Gastrocnemius medialis (tissue), 4 donors: ENCODE measurements at regions not wholly inside any gene's neighbourhood (a gene's known extent, or its start where the extent isn't known, plus 50 kb on each side); places are given as distances from the start of the nearest gene placed in this dataset.

Experiments
- ATAC-seq, 2 donors: fragments of 150-250 bp; one replicate each; pipeline ENCODE4 v1.9.1; 2016
- DNase-seq, 2 donors: peaks; one replicate each; pipeline ENCODE4 v3.0.0-alpha.2; 2019
- H3K27ac ChIP-seq, 4 donors: fragments of 200-600 bp; sonication (generic); 1 replicate in 1 of 4; 2 replicates in 3 of 4; pipeline ENCODE4 v1.5.1; 2016 to 2018; ENCODE audit warnings: mild to moderate bottlenecking in 2 of 4, moderate library complexity in 1 of 4
- H3K27me3 ChIP-seq, 3 donors: fragments of 200-600 bp; sonication (generic) in 2 of 3; 1 replicate in 1 of 3; 2 replicates in 2 of 3; pipeline versions ENCODE4 v1.5.1 to v1.6.0; 2016 to 2019; ENCODE audit warnings: mild to moderate bottlenecking in 1 of 3, moderate library complexity in 1 of 3
- H3K36me3 ChIP-seq, 2 donors: fragments of 200-600 bp; sonication (generic) in 1 of 2; one replicate each; pipeline ENCODE4 v1.5.1; 2017 to 2018
- H3K4me1 ChIP-seq, 2 donors: fragments of 200-600 bp; sonication (generic) in 1 of 2; one replicate each; pipeline ENCODE4 v1.5.1; 2016 to 2017; ENCODE audit warnings: mild to moderate bottlenecking in 2 of 2
- H3K4me3 ChIP-seq, 4 donors: fragments of 200-600 bp; sonication (generic) in 3 of 4; 1 replicate in 1 of 4; 2 replicates in 3 of 4; pipeline ENCODE4 v1.5.1; 2016 to 2019; ENCODE audit warnings: mild to moderate bottlenecking in 2 of 4
- H3K9me3 ChIP-seq, 3 donors: fragments of 200-600 bp; sonication (generic) in 2 of 3; 1 replicate in 1 of 3; 2 replicates in 2 of 3; pipeline ENCODE4 v1.5.1; 2016 to 2019
- in situ Hi-C, 4 donors: fragments of 200-750 bp; cut with MboI; loops; one replicate each; pipeline versions ENCODE4 v1.15.0 to v1.8.0; 2017; ENCODE audit warnings: low sequenced_read_pairs in 4 of 4
- intact Hi-C: fragments of 100-400 bp; cut with DNase I; formaldehyde crosslinking; loops from one replicate; pipeline ENCODE4 v1.15.1; 2023; ENCODE audit warnings: low total_unique reads
- TF ChIP-seq, protein P1 (sequence below), 5 experiments: fragments of 450-650 bp in 3 of 5; fragments of 200-600 bp in 2 of 5; sonication (generic) in 2 of 5; IDR thresholded peaks in 4 of 5; conservative IDR thresholded peaks in 1 of 5; 1 replicate in 4 of 5; 2 replicates in 1 of 5; pipeline ENCODE4 v1.5.1; 2016 to 2019; ENCODE audit warnings: antibody characterized with exemption in 5 of 5, mild to moderate bottlenecking in 3 of 5, moderate library complexity in 3 of 5

DNA sequence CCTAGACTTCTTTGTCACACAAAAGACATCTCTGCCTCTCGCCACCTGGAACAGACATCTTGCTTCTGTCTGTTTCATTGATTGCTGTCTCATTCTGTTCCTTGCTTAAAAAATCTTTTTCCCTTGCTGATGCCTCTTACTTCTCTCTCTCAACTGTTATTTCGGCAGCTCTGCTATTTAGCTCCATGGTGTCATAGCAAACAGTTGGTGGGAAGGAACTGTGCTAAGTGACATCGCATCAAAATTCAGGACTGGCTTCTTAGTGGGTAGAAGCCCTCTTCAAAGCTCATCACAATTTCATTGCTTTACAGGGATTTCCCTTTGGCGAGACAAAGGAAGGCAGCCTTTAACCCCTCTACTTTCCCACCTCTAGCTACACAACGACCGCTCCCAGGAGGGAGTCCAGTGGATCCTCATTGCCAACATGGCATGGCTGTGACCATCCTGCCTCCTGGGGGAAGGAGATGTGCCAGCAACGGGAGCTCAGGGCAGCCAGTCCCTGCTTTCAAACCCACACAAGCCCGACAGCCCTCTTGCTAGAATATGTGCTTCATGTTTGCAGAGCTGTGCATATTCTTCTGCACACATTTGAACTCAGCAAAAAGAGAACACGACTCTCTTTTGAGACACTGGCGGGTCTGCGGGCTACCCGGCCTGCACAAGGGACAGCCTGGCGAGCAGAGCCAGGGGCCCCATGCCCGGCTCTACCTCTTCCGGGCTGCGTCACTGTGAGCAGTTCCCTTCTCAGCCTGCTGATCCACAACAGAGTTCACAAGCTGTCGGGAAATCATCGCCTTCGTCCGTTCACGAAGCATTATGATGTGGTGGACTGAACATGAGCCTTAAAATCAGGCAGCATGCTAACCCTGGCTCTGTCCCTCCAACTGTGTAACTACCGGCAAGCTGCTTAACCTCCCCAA lies 51.1 kb upstream of the JAM3 start:
- DNase-seq (no peak), ATAC-seq (no peak)
- in situ Hi-C loops (no loop called here), intact Hi-C loops (no loop called here)
- Histone ChIP-seq H3K36me3 (no peaks in the 10 kb centered on the region), H3K27ac (no peak overlapping the region), H3K4me3 (no peak overlapping the region), H3K4me1 (no peaks in the 10 kb centered on the region), H3K27me3 (peaks cover 3 to 9% (median 9%) of the 10 kb centered on the region in 3 donors), H3K9me3 (no peaks in the 10 kb centered on the region)
- TF ChIP-seq, protein P1, sequence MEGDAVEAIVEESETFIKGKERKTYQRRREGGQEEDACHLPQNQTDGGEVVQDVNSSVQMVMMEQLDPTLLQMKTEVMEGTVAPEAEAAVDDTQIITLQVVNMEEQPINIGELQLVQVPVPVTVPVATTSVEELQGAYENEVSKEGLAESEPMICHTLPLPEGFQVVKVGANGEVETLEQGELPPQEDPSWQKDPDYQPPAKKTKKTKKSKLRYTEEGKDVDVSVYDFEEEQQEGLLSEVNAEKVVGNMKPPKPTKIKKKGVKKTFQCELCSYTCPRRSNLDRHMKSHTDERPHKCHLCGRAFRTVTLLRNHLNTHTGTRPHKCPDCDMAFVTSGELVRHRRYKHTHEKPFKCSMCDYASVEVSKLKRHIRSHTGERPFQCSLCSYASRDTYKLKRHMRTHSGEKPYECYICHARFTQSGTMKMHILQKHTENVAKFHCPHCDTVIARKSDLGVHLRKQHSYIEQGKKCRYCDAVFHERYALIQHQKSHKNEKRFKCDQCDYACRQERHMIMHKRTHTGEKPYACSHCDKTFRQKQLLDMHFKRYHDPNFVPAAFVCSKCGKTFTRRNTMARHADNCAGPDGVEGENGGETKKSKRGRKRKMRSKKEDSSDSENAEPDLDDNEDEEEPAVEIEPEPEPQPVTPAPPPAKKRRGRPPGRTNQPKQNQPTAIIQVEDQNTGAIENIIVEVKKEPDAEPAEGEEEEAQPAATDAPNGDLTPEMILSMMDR (IDR thresholded peaks at IDR 0.05 in 4 of 5, conservative IDR thresholded peaks at IDR 0.05 in 1 of 5): no peak
